ENCODE measurements at regions not wholly inside any gene's neighbourhood (a gene's known extent, or its start where the extent isn't known, plus 50 kb on each side); places are given as distances from the start of the nearest gene placed in this dataset.

DNA sequence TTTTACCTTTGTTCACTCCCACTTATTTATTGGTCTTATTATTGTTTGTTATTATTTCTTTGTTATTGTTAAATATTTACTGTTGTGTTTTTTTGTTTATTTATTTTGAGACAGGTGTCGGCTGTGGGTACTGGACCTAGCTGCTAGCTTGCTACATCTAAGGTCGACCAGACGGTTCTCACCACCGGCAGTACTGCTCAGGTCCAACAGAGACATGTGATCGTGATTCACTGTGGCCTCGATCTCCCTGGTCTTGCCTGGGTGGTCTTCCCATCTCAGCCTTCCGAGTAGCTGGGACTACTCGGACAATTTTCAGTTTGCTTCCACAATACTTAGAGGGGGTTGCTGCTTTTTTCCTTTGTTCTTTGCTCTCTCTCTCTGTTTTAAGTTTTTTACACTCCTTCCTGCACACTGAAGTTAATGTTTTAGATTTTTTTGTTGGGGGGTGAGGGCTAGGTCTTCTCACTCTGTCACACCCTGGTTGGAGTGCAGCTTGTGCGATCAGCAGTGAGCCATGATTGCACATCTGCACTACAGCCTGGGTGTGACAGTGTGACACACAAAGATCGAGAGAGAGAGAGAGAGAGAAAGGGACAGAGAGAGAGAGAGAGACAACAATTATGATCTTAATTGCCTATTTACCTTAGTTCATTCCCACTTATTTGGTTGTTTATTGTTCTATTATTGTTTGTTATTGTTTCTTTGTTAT is 1432.4 kb downstream of the UQCRFS1 start:
- no peak for DNase-seq
- intact Hi-C loops (cut with micrococcal nuclease), result no loop called here
- ChIA-PET CTCF (no interaction called here), POLR2A (no interaction called here)
- peaks cover 58% of the 10 kb centered on the region for H3K36me3 Mint-ChIP-seq (ENCODE audit: low read depth)
- H3K9me3 Mint-ChIP-seq, result peaks cover 25% of the 10 kb centered on the region
- no peak for ATAC-seq
- H3K4me1 Mint-ChIP-seq (ENCODE audit: low read depth), result peaks cover 4% of the 10 kb centered on the region
- no peak overlapping the region for H3K27ac Mint-ChIP-seq
- H3K27me3 Mint-ChIP-seq, result no peaks in the 10 kb centered on the region
- H3K4me3 Mint-ChIP-seq, result no peak overlapping the region
- no peak for TF ChIP-seq CTCF (IDR thresholded peaks at IDR 0.05)

DNA sequence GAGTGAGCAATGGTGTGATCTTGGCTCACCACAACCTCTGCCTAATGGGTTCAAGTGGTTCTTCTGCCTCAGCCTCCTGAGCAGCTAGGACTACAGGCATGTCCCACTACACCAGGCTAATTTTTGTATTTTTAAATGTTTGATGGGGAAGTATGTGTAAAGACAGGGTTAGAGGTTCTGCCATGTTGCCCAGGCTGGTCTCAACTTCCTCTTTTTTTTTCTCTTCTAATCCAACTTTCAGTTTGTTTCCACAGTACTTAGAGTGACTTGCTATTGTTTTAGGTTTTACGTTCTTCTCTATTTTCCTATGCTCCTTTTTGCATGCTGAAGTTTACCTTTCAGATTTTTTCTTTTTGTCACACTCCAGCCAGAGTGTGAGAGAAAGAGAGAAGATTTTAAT is 1433.0 kb downstream of the UQCRFS1 start:
- TF ChIP-seq CTCF (IDR thresholded peaks at IDR 0.05), result no peak
- ChIA-PET POLR2A (interaction anchor here (0.6 kb wide), 1 partner anchor 507 kb away, joined by 4 read pairs; no protein-coding TSS in a partner anchor), CTCF (no interaction called here)
- ATAC-seq (no peak), DNase-seq (no peak)
- no peaks in the 10 kb centered on the region for H3K27me3 Mint-ChIP-seq
- intact Hi-C loops (cut with micrococcal nuclease), result no loop called here
- H3K4me3 Mint-ChIP-seq, result no peak overlapping the region
- peaks cover 30% of the 10 kb centered on the region for H3K9me3 Mint-ChIP-seq
- no peak overlapping the region for H3K27ac Mint-ChIP-seq
- H3K36me3 Mint-ChIP-seq (ENCODE audit: low read depth), result peaks cover 58% of the 10 kb centered on the region
- H3K4me1 Mint-ChIP-seq (ENCODE audit: low read depth), result no peaks in the 10 kb centered on the region

DNA sequence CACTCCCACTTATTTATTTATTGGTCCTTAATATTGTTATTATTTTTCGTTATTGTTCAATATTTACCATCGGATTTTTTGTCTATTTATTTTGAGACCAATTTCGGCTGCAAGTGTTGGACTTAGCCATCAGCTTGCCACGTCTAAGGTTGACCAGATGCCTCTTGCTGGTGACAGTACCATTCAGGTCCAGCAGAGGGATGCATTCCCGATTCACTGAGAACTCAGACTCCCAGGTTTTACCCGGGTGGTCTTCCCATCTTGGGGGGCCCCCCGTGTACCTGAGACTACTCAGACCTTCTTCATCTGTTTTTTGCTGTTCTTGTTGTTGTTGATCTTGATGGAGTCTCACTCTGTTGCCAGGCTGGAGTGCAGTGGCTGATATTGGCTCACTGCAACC is 1435.2 kb downstream of the UQCRFS1 start:
- no peak overlapping the region for H3K27ac Mint-ChIP-seq

GRCh38 chr19:27777242-27777641 is 1435.7 kb downstream of the UQCRFS1 start:
- intact Hi-C loops (cut with micrococcal nuclease), result no loop called here
- no peaks in the 10 kb centered on the region for H3K27me3 Mint-ChIP-seq
- TF ChIP-seq CTCF (IDR thresholded peaks at IDR 0.05), result no peak
- peaks cover 56% of the 10 kb centered on the region for H3K9me3 Mint-ChIP-seq
- no peak overlapping the region for H3K4me3 Mint-ChIP-seq
- ATAC-seq (no peak), DNase-seq (no peak)
- POLR2A ChIA-PET, result no interaction called here
- CTCF ChIA-PET, result no interaction called here
- H3K36me3 Mint-ChIP-seq (ENCODE audit: low read depth), result peaks cover 74% of the 10 kb centered on the region
- no peaks in the 10 kb centered on the region for H3K4me1 Mint-ChIP-seq (ENCODE audit: low read depth)
- no peak overlapping the region for H3K27ac Mint-ChIP-seq

More for the DNA sequence above, 1435.2 kb downstream of the UQCRFS1 start:
- no peak for DNase-seq
- ChIA-PET CTCF (no interaction called here), POLR2A (no interaction called here)
- Mint-ChIP-seq H3K27me3 (no peaks in the 10 kb centered on the region), H3K36me3 (ENCODE audit: low read depth) (peaks cover 74% of the 10 kb centered on the region), H3K4me3 (no peak overlapping the region), H3K4me1 (ENCODE audit: low read depth) (no peaks in the 10 kb centered on the region), H3K9me3 (peaks cover 51% of the 10 kb centered on the region)
- no peak for TF ChIP-seq CTCF (IDR thresholded peaks at IDR 0.05)
- no peak for ATAC-seq
- intact Hi-C loops (cut with micrococcal nuclease), result no loop called here

DNA sequence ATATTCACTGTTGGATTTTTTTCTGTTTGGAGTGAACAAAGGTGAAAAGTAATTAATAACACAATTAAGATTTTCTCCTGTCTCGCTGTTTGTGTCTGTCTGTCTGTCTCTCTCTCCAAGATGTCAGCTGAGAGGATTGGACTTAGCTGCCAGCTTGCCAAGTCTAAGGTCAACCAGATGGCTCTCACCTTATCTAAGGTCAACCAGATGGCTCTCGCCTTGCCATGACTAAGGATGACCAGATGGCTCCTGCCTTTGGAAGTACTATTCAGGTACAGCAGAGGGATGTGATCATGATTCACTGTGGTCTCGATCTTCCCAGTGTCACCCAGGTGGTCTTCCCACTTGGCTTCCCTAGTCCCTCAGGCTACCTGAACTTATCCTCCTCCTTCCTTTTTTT is 1436.4 kb downstream of the UQCRFS1 start:
- ChIA-PET POLR2A (no interaction called here), CTCF (no interaction called here)
- intact Hi-C loops (cut with micrococcal nuclease), result no loop called here
- Mint-ChIP-seq H3K27me3 (no peaks in the 10 kb centered on the region), H3K4me3 (no peak overlapping the region), H3K9me3 (peaks cover 62% of the 10 kb centered on the region), H3K27ac (no peak overlapping the region), H3K36me3 (ENCODE audit: low read depth) (peaks cover 70% of the 10 kb centered on the region), H3K4me1 (ENCODE audit: low read depth) (no peaks in the 10 kb centered on the region)
- ATAC-seq (no peak), DNase-seq (no peak)
- TF ChIP-seq CTCF (IDR thresholded peaks at IDR 0.05), result no peak

Measured in activated CD8-positive, alpha-beta T cell treated with anti-CD3 and anti-CD28 coated beads for 36 hours (primary cell).